Medulla oblongata (tissue), 1 donor: ENCODE measurements at regions not wholly inside any gene's neighbourhood (a gene's known extent, or its start where the extent isn't known, plus 50 kb on each side); places are given as distances from the start of the nearest gene placed in this dataset.
"Not testable (repeated sequence)": the region's sequence is repeated elsewhere in the genome, so short reads cannot be mapped to it uniquely, and the experiment has no call there.

Source experiments
- DNase-seq: peaks from one replicate; pipeline ENCODE4 v3.0.0-alpha.2; 2015; ENCODE audit errors: extremely low spot score

DNA sequence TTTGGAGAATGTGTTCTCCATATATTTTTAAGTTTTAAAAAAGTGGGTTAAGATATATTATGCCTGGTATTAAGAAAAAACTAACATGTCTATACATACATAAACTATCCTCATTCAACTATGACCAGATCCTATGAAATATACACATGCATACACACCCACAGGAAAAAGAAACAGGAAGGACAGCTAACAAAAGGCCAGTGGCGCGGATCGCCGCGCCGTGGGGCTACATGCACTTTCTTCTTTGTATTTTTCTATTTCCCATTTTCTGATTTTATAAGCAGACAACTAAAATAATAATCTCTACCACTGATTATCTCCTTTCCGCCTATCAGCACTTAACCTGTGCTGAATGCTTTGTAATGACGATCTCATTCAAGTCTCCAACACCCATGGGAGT lies 160.1 kb downstream of the OR4M2 start:
- DNase-seq: no peak

GRCh38 chr15:22240986-22241385 lies 160.7 kb downstream of the OR4M2 start:
- no peak for DNase-seq

DNA sequence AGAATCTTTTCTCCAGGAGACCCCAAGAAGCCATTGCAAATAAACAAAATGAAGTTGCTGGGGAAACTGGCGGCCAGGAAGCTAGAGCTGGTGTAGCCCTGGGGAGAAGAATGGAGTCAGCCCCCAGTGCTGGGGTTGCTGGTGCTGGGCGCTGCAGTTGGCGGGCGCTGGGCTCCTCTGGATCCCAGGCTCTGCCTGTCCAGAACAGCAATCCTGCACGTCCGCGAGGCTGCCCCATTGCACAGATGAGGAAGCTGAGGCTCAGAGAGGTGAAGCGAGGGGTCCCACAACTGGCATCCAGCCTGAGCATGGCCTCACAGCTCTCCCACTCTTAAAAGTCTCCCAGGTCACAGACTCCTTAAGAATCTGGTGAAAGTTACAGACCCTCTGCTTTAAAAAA lies 161.1 kb downstream of the OR4M2 start:
- DNase-seq: no peak

- DNase-seq: not testable (repeated sequence)
These were observed 162.0 kb downstream of the OR4M2 start for GRCh38 chr15:22242311-22242710.

- DNase-seq: no peak
These were observed 163.3 kb downstream of the OR4M2 start for GRCh38 chr15:22243440-22244130.

- DNase-seq: not testable (repeated sequence)
These were observed 169.2 kb downstream of the OR4M2 start for GRCh38 chr15:22249511-22249910.

DNA sequence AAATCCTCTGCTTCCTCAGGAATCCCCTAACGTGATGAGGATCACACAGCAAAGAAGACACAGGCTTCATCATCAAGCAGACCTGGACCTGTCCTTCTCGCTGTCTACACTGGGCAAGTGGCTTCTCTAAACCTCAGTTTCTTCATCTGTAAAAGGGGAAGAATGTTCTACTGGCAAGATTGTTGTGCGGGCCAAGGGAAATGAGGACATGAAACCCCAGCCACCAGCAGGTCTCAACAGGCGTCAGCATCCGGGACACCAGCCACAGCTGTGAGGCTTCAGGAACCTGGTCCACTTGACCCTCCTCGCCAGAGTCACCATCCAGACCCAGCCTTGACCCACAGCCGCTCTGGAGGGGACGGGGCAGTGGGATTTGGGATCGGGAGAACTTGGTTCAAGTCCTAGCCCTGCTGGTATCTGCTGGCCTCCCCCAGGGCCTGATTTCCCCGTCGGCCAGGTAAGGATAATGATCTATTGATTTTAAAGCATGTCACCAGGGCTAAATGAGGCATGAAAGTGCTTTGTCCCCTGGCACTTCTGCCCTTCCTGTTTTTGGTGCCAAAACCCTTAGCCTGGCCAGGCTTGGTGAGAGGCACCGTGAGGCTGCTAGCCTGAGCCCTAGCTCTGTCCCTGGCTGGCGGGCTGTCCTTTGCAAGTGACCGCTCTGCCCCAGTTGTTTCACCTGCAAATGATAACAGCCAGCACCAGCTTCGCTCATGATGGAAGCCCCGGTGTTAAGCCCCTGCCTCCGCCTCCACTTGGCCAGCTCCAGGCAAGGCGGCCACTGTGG lies 170.4 kb downstream of the OR4M2 start:
- not testable (repeated sequence) for DNase-seq

GRCh38 chr15:22251422-22251821 lies 171.1 kb downstream of the OR4M2 start:
- DNase-seq: no peak

DNA sequence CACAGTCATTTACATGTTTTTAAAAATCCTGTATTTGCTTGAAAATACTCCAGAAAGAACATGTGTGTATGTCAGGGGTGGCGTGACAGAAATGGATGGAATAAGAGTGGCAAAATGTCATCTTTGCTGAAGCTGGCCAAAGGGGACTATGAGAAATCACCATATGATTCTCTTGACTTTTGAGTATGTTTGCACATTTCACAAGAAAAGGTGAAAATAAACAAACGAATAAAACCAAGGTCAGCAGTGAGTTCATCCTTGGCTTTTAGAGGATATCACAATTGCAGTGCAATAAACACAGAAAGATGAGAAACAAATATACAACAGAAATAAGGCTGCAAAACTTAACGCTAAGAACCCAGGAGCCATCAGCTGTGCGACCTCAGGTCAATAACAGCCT lies 171.7 kb downstream of the OR4M2 start:
- DNase-seq: not testable (repeated sequence)

GRCh38 chr15:22252521-22252920 lies 172.2 kb downstream of the OR4M2 start:
- not testable (repeated sequence) for DNase-seq

DNA sequence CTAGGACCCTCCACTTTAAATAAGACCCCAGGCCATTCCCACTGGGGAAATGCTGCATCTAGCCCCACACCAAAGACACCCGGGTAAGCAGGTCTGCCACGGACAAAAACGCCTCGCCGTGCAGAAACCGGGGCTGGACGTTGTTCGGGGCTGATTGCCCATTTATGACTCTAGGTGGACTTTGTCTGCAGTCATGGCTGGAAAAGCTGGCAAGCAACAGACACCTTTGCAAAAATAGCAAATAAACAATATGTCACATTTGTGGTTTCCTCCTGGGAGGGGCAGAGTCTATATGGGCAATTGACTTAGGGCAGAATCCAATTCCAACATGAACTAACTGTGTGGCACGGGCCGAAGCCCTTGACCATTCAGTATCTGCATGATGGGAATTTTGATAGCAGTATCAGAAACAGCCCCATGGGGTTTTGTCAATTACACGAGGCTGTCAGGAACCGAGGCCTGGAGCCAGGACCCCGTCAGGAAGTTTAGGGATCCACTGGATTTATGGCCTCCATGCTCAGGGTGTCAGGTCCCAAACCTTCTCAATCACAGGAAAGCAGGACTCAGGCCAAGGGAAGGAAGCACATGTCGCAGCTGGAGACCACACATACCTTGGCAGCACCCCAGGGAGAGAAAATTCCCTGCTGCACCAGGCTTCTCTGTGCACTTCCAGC lies 172.8 kb downstream of the OR4M2 start:
- DNase-seq: not testable (repeated sequence)

GRCh38 chr15:22253676-22254408 lies 173.5 kb downstream of the OR4M2 start:
- DNase-seq: no peak

- DNase-seq: not testable (repeated sequence)
These were observed 174.2 kb downstream of the OR4M2 start for GRCh38 chr15:22254409-22255045.

DNA sequence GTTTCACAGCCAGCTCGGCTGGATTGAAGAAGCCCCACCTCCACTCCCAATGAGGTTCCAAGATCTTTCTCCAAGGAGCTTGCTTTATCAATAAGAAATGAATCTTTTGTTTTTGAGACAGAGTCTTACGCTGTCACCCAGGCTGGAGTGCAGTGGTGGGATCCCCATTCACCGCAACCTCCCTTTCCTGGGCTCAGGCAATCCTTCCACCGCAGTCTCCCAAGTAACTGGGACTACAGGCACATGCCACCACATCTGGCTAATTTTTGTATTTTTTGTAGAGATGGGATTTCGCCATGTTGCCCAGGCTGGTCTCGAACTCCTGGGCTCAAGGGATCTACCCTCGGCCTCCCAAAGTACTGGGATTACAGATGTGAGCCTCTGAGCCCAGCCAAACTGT lies 175.3 kb downstream of the OR4M2 start:
- DNase-seq: not testable (repeated sequence)

DNA sequence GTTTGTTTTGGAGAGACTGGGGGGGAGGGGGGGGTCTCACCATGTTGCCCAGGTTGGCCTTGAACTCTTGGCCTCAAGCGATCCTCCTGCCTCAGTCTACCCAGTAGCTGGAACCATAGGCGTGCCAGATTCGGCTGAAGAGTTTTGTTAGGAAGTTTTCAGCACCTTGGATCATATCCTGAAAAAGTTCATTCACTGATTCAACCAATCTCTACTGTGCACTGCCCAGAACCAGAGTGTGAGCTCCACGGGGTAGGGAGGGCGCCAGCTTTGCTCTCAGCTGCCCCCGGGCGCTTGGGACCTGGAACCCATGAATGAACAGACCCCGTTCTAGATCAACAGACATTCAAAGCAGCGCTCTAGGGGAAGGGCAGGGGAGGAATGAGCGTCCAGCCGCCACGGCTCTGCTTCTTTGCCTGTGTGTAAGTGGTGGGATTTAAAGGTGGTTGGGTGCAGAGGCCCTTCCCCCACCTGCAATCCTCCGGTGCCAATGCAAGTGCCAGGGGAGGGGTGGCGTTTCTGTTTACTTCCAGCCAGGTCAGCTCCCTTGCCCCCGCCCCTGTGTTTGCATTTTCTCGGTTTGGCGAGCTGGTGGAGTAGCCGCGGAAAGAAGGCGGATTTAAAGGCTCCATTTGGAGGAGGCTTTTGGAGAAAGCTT lies 176.2 kb downstream of the OR4M2 start:
- not testable (repeated sequence) for DNase-seq

DNA sequence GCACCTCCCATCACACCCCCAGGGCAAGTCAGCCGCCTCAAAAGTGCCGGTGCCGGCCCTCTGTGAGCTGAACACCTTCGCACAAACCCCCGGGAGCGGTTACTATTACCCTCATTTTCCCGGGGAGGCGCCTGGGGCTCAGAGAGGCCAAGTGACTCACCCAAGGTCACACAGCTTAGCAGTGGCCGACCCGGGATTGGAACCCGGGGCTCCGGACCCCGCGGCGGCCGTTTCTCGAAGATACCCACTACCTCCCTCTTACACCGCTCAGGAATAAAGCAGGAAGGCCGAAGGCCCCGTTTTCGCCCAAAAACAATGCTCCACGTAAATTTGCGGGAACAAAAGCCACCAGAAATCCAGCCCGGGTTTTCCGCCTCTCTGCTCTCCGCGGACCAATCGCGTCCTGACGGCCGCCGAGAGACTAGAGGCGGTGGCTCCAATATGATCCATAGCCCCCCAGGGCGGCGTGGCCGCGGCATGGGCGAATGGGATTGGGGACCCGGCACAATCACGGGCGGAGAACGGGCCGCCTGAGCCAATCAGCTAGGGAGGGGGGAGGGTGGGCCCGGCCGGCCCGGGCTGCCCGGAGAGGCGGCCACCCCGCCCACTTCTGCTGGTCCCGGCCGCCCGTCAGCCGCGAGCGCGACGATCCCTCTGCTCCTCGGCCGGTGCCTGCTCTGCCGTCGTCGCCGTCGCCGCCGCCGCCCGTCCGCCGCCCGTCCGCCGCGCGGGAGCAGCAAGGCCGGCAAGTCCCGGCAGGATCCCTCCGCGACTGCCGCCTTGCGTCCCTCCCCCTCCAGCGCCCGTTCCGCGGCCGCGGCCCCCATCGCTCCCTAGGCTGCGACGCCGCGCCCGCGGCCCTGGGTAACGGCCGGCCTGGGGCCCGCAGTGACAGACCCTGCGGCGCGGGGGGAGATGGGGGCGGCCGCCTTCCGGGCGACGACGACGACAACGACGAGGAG lies 177.0 kb downstream of the OR4M2 start:
- no peak for DNase-seq

DNA sequence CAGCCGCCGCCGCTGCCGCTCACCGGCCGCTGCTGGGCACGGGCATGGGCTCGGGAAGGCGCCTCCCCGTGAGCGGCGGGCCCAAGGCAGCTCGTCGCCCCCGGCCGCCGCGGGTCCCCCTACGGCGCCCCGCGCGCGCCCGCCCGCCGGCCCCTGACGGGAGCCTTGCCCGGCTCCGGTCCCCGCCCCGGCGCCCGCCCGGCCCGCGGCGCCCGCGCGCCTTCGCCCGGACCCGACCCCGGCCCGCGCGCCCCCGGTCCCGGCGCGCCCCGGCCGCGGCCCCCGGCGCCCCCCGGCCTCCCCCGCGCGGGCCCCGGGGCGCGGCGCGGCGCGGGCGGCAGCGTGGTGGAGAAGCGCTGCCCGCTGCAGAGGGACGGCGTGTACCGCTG lies 177.7 kb downstream of the OR4M2 start:
- DNase-seq: no peak

GRCh38 chr15:22258398-22259150 lies 178.2 kb downstream of the OR4M2 start:
- DNase-seq: no peak

GRCh38 chr15:22259151-22259750 lies 178.9 kb downstream of the OR4M2 start:
- not testable (repeated sequence) for DNase-seq
